MV-4-11 (cell line): ENCODE measurements at regions not wholly inside any gene's neighbourhood (a gene's known extent, or its start where the extent isn't known, plus 50 kb on each side); places are given as distances from the start of the nearest gene placed in this dataset.

ENCODE experiments used
- DNase-seq: peaks from one replicate; lab custom pipeline; 2025; lab: John Stamatoyannopoulos, UW

DNA sequence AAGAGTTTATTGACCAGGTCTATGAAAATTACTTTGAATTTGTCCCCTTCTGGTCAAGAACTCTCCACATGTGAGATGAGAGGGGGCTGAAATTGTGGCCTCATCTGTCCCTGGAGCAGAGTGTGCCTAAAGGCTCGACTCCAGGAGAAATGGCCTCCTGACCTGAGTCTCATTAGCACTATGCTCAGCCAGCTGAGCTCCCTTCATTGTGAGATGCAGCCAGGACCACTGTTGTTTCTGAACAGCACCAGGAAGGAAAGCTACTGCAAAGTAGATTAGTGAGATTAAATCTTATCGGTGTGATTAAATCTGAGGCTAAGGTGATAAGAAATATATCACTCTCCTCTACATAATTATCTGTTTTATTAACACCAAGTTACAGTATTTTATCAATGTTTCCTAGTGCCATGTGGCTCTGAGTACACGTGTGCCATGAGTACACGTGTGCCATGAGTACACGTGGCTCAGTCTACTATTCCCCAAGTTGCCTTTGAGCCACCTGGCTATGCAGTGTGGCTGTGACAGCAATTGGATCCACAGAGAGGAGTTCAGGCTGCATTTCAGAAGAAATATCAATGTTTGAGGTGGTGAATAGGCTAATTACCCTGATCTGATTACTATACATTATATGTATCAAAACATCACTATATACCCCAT is 126.9 kb downstream of the IPMK start:
- no peak for DNase-seq

DNA sequence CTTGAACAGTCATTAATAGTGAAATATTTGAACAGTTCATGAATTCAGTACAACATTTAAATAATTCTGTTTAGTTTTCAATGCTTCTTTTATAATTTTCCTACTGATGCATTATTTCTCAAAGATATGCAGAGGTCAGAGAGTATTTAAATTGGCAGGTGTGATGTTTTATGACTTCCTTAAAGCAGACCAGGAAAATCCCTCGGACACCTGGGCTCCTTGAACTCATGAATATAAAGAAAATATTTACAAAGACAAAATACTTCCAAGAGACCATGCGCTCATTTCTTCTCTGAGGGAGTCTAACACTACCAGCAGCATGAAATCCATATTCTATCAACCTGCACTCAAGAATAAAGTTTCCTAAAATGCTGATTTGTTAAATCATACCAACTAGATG is 127.6 kb downstream of the IPMK start:
- no peak for DNase-seq

DNA sequence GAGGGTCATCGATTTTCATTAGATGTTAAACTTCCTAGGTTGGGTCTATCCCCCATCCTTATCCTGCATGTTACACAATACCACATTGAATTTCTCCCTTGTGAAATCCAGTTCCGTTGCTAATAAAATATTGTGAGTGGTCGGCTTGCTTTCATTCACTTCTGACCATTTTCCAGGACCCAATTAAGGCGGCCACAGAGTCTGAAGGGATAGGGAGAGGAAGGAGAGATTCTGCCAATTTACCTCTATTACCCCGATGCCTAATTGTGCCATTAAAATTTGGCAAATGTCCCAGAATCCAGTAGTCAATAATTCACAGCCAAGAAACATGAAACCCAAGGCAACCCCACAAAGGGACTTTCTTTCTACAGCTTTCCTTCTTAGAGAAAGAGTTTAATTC is 129.9 kb downstream of the IPMK start:
- DNase-seq: no peak

DNA sequence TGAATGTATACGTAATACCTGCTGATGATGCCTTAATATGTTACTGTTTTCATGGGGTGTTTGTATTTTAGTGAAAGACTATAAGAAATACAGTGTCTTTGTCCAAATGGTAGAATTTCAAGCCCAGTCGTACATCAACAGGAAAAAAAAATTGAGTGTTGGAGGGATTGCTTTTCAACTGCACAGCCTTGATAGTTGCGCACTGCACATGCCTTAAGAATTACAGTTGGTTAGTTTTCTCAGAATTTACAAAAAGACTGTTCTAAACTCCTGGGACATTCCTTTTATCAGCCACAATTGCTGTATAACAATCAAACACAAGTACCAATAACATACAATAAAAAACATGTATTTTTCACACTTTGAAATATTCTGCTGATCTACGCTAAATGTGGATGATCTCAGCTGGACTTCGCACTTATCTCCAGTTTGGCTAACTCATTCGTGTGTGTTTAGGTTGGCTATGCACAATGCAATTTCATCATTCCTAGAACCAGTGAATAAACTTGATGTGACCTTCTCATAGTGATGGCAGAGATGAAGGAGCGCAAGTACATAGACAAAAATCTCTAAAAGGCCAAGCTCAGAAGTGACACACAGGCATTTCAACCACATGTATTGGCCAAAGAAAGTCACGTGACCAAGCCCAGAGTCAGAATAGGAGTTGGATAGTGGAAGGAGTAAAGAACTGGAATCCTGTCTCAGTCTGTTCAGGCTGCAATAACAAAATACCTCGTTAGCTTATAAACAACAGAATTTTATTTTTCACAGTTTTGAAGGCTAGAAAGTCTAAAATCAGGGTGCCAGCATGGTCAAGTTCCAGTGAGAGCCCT is 152.3 kb downstream of the IPMK start:
- no peak for DNase-seq

DNA sequence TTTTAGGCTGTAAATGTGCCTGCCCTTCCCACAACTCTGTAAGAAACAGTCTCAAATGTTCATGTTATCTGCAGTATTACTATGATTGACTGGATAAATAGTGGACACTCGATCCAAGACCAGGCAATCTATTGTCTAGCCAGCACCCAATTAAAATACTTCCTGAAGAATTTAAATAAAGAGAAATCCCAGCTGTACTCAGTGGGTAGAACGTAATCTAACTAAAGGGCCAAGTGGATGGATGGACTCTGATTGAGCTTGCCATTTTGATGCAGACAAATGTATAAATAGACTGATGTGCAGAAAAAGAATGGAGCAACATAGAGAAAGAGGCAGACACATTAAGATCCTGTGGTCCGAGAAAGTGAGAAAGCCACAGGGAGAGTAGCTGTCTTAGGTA is 158.0 kb downstream of the IPMK start:
- DNase-seq: no peak

DNA sequence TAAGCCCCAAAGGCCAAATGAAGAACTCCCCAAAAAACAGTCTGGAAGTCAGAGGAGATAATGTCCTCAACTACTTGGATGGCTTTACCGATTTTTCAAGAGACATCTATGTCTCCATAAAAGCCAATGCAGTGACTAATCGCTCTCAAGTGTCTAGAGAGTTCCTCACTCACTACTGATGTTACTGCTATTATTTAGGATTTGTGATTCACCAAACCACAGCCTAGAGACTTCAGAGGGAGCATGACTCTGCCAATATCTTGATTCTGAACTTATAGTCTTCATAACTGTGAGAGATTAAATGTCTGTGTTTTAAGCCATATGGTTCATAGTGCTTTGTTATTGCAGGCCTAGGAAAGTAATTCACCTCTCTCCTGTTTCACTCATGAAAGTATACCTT is 160.2 kb downstream of the IPMK start:
- no peak for DNase-seq

DNA sequence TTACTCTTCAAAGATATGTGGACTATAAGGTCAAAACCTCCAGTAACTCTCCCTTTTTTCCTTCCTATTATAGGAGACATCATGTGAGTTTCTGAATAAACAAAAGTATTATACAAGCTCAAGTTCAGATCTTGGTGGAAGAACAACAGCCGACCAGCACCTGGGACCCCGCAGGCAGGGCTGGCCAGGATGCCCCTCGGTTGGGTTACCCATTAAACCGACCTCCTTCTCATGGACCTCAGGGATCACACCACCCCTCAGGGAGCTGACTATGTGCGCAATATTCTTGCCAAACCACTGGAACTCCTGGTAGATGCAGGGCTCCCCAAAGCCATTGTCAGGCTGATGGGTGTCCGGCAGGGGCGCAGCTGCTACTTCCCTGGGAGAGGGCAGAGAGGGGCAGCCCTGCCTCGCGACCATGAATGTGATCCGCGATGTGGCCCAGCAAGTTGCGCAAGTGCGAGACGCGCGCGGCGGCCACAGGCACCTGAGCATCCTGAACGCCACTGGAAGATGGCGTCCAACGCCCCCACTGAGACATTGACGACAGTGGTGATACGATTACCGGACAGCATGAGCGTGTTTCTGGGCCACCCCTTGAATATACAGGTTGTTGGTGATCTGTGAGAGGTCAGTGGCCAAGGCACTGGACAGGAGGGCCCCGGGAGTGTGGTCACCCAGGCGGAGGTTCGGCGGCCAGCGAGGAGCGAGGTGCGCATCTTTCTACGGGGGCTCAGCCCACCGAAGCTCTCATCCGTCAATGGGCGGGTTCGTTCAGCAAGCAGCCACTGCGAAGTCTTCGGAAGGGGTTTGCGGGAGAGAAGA is 161.3 kb downstream of the IPMK start:
- DNase-seq: no peak

DNA sequence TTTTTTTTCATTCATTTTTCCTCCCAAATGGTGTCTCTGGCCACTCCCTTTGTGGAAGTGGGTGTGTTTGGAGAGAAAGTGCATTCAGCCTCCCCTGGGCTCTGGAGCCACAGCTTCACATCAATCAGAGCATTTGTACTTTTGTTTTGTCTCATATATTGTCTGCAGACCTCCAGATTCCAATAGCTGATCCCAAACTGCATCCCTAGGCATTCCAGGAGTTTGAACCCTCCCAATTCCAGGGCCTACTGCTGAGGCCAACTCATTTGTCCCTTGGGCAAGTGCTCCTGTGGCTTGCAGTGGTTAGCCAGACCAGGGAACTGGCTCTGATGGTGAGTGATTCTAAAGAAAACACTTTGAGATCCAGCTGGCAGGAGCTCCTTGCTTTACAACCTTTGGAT is 163.3 kb downstream of the IPMK start:
- no peak for DNase-seq

DNA sequence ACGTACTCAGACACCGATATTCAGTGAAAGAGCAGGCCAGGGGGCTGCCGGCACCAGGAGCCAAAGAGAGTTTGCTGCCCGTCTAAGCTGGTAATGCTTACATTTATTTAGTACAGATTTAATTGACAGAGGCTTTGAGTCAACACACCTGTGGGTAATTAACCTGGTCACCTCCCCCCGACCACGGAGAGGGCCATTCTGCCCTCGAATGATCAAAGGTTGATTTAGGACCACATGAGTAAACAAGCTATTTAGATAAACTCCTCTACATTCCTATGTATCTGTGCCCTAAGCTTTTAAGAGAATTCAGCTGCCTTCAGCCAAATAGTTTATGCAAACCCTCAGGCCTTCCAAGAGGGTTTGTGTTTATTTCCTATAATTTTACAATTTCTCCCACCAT is 164.8 kb downstream of the IPMK start:
- DNase-seq: no peak

DNA sequence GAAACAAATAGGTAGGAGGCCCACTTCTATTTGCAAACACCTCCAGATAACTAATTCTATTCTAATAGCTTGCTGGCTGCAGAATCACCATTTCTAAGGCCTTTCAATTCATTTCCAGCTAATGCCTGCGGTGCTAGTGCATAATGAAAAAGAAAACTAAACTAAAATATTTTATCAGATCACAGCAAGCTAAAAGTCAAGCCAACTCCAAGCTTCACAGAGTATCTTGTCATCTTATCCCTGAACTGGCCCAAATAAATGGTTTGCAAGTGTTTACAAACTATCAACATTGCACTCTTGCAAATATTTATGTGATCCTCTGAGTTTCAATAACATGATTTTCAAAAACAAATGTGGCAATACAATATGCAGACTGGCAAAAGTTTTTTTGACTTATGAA is 166.0 kb downstream of the IPMK start:
- DNase-seq: no peak

DNA sequence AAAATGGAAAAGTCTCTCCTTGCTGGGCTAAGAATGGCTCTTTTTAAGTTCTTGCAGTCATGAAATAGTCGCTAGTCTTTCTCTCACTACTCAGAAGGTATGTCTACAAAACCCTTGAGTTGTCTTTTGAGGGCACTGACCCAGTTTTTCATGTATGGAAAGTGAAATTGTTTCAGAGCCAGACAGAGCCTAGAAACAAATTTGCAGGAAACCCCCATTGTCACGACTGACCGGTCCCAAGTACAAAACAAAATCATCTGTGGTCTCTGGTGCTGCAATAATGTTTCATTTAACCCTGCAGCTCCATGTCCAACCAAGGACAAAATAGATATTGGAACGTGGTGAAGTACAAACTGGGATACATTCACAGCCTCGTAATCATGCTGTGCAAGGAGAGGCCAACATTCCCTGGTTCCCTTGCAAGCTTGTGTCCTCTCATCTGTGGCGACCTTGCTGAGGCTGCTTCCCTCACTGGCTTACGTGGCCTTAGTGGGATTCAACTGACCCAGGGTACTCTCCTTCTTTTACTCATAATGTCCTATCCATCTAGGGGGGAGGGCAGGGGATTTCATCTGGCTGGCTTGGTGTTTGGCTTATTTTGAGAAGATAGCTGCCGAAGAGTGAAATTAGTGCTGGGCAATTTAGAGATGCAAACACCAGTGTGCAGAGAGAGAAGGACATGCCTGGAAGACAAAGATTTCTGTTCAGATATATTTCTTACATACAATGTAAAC is 172.5 kb downstream of the IPMK start:
- no peak for DNase-seq

DNA sequence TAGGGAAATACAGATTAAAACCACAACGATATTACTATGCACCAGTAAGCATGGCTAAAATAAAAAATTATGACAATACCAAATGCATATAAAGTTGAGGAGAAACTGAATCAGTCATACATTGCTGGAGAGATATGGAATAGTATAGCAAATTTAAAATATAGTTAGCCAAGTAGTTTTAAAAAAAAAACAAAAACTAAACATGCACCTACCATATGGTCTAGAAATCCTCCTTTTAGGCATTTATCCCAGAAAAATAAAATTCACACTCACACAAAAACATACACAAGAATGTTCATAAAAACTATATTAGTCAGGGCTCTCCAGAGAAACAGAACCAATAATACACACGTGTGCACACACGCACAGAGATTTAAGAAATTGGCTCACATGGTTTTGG is 175.8 kb downstream of the IPMK start:
- no peak for DNase-seq

DNA sequence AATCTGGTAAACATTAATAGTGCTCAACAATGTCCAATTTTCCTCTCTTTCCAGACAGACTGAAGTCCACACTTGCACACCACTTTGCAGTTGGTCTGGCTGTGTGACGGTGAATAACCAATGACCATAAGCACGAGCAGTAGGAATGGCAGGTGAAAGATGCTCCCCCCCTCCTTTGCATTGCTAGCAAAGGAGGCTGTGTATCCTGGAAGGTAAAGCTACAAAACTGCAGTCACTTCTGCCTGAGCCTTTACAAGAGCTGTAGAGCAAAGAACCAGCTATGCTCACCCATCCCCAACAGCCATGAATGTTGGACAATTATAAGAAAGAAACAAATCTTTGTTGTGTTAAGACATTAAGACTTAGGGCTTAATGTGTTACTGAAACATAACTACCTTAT is 178.0 kb downstream of the IPMK start:
- no peak for DNase-seq

DNA sequence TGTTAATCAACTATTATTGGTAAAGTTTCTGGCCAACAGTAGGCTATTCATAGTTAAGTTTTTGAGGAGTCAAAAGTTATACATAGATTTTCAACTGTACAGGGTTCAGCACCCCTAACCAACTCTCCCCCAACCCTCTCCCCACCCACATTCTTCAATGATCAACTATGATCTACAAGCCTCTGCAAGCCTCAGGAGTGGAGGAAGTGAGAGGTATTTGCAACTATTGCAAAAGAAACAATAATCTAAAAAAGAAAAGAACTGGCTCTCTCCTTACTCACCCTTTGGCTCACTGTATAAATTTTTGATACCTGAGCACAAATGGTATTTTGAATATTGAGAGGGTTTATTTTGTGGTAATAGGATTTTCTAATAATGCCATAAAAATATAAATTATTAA is 179.8 kb downstream of the IPMK start:
- DNase-seq: no peak

DNA sequence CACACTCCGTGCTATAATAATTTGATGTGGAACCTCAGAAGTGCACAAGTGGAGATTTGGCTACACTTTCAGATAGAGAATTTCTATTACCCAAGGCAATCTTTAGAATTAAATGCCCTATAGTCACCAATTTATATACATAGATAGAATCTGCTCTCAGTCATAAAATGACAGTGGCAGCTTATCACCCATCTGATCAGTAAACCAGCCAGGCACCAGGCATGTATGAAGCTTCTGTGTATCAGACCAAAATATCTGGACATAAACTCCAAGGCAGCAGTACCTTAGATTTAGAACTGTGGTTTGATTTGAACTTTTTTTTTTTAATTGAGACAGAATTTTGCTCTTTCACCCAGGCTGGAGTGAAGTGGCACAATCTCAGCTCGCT is 180.9 kb downstream of the IPMK start:
- no peak for DNase-seq

DNA sequence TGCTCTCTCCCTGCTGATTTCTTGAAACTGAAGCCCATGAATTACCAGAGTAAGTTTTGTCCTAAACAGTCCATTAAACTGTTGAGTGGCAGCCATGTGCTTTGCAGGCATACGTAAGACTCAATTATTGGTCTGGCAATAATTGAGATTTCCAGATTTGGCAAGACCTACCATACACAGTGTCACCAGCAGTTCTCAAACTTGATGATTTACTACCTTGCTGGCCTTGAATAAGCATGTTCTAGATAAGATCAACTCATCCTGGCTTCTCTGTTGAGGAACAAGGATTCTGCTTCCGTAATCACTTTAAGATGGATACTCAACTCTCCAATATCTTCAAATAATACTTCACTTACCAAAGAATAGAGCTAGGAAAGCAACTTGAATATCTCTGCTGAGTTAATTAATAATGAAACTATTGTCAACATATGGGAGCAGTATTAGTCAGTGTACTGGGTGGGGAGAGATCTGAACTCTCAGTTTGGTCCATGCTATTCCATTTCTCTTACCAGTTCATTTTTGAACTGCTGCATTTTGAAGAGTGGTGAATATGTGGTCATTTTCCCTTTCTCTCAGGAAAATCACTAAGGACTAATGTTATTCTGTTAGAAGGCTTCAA is 181.4 kb downstream of the IPMK start:
- no peak for DNase-seq

DNA sequence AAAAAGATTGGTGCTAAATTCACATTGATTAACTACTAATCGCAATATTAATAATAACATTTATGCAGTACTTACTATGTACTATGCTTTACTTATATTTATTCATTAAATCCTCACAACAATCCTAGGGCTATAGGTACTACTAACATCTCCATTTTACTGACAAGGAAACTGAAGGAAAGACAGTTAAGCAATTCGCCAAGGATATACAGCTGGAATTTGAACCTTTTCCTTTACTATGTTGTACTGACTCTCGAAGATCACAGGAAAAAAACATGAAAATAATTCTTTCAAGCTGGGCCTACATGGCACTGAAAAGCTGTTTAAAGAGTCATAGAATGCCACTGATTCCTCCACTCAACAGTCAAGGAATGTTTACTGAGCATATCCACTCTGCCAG is 185.4 kb downstream of the IPMK start:
- DNase-seq: no peak

DNA sequence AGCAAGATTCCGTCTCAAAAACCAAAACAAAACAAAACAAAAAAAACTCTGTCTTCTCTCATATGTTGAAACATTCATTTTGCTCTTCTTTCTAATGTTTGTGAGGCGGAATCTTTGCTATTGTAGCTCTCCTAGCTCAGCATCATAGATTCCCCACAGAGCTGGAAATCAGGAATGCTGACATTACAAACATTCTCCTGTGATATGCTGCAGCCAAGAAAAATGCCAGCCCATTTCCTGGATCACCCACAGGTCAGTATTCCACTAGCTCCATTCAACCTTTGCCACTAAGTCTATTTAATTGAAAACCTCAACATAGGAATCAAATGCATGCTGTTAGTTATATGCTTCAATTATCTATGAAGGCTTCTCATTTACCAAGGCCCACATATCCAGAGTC is 186.3 kb downstream of the IPMK start:
- no peak for DNase-seq

DNA sequence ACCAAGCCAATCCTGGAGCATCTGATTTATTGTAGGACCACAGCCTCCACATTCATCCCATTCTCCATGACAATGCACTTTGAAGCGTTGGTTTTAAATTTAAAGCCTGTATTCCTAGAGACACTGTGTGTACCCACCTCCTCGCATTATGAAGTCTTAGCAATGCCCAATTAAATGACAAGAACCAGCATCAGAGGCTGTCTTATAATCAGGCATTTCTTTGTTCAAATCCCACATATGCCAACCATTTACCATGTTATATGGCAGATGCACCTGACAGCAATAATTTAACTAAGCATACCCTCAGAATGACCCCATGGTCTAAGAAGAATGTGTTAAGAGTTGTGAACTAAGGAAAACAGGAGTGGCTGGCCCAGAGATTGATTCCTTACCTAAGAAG is 188.2 kb downstream of the IPMK start:
- no peak for DNase-seq

DNA sequence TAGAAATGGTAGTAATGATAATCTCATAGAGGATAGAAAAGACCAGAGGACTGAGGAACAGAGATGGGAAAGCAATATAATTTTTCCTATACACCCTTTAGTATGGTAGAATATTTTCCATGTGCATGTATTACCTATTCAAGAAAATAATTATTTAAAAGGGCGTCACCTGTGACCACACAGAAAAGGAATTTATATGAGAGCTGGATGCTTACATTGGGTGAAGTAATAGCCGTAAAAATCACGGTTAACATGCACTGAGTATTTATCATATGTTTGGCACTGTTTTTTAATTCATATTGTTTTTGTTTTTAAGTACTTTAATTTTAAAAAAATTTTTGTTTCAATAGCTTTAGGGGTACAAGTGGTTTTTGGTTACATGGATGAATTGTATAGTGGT is 195.1 kb downstream of the IPMK start:
- DNase-seq: no peak

DNA sequence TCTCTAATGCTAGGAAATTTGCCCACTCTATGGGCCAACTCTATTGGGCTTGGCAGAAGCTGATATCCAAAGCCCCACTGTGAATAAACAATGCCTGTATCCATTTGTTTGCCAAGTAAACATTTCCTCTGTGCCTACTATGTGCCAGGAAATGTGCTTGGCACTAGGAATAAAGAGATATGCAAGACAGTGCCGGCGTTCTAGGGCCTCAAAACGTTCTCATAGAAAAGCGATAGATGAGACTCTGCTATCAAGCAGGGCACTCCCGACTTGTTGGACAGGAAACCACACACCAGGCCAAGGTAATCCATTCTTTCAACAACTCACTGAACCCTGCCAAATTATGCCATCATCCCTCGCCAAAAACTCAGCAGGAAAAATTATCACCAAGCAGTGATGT is 196.7 kb downstream of the IPMK start:
- DNase-seq: no peak

DNA sequence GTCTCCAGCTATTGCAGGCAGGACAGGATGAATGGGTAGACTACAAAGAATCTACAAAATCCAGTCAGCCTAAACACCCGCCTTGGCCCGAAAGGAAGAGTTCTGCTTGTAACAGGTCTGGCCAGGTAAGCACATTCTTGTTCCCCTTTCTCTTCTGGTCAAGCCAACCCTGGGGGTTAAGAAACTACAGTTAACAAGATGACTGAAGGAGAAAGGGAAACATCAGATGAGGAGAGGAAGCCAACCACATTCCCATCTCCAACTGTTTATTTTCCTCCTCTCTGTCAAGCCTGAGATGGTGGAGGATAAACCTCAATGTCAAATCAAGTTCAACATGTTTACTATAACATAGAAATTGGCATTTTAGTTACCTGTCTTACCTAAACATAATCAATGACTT is 198.9 kb downstream of the IPMK start:
- no peak for DNase-seq
